Ectodermal cell (in vitro differentiated cells): ENCODE measurements at regions not wholly inside any gene's neighbourhood (a gene's known extent, or its start where the extent isn't known, plus 50 kb on each side); places are given as distances from the start of the nearest gene placed in this dataset.
"Not testable (repeated sequence)": the region's sequence is repeated elsewhere in the genome, so short reads cannot be mapped to it uniquely, and the experiment has no call there.

Source experiments
- H3K27ac ChIP-seq: 2 replicates; pipeline ENCODE4 v1.7.0; 2013; ENCODE audit warnings: mild to moderate bottlenecking, low read depth, low read length; ENCODE audit not compliant: insufficient read depth, poor library complexity, severe bottlenecking
- H3K27me3 ChIP-seq: 2 replicates; pipeline ENCODE4 v1.7.0; 2013; ENCODE audit warnings: mild to moderate bottlenecking, low read length; ENCODE audit not compliant: insufficient read depth, control insufficient read depth, poor library complexity, severe bottlenecking
- H3K36me3 ChIP-seq: one replicate; pipeline ENCODE4 v1.7.0; 2013; ENCODE audit warnings: low read length; ENCODE audit not compliant: control insufficient read depth, insufficient read depth
- H3K4me1 ChIP-seq: one replicate; pipeline ENCODE4 v1.7.0; 2013; ENCODE audit warnings: low read length; ENCODE audit not compliant: control insufficient read depth, insufficient read depth
- H3K4me3 ChIP-seq: 2 replicates; pipeline ENCODE4 v1.7.0; 2013; ENCODE audit warnings: low read depth, low read length, control low read depth; ENCODE audit not compliant: insufficient read depth
- H3K9me3 ChIP-seq: 2 replicates; pipeline ENCODE4 v1.7.0; 2013; ENCODE audit warnings: mild to moderate bottlenecking, low read length, moderate library complexity; ENCODE audit not compliant: control insufficient read depth
- WGBS, 2 experiments: methylation state at CpG; one replicate each; pipeline ENCODE4 v1.1.7; 2013; ENCODE audit warnings: missing lambda C conversion rate in 2 of 2; 5-methylcytosine and 5-hydroxymethylcytosine counted together

DNA sequence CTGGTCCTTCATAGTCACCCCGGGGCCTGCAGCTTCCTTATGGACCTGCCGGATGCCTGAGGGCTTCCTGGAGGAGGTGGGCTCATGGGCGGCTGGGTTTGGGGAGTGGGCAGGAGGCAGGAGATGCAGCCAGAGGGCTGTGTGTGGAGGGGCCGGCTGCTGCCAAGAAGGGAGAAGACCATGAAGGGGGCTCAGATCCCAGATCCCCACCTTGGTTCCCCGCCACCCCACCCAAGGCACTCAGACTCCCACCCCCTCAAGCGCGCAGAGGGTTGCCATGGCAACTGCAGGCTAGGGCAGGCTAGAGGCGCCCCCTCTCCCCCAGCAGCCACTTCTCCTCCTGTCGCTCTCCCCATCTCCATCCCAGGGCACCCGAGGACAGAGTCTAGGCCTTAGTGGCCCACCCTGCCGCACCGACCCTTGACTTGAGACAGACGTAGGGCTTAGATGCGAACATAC lies 104.5 kb downstream of the CRLF3 start:
- Histone ChIP-seq H3K36me3 (no peaks in the 10 kb centered on the region), H3K4me1 (no peaks in the 10 kb centered on the region), H3K4me3 (no peak overlapping the region), H3K27me3 (no peaks in the 10 kb centered on the region), H3K9me3 (no peaks in the 10 kb centered on the region), H3K27ac (no peak overlapping the region)
- WGBS, 2 experiments, result 92 to 93% methylated on average over 14 of the region's 14 CpGs

DNA sequence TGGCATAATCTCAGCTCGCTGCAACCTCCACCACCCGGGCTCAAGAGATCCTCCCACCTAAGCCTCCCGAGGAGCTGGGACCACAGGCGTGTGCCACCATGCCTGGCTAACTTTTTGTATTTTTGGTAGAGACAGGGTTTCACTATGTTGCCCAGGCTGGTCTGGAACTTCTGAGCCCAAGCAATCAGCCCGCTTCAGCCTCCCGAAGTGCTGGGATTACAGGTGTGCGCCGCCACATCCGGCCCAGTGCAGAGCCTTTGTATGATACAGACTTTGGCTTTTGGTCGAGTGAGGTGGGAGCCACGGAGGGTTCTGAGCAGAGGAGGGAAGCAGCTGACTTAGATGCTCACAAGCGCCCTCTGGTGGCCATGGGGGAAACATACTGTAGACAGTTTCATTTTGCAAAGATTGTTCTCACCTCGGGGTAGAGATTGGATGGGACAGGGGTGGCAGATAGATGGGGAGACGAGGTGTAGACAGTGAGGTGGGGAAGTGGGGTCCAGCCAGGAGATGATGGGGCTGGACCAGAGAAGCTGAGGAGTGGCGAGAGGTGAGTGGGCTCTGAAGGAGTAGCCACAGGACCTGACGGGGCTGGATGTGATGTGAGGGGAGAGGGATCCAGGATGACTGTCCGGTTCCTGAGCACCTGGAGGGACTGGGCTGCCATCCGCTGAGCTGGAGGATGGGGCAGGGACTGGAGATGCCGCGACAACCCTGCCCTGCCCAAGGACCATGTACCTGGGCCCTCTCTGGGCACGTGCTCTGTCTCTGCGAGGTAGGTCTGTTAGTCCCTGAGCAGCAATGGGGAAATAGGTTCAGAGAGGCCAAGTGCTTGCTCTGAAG lies 105.1 kb downstream of the CRLF3 start:
- H3K4me1 ChIP-seq, result not testable (repeated sequence)
- 83 to 89% methylated on average over 22 of the region's 22 CpGs for WGBS, 2 experiments

DNA sequence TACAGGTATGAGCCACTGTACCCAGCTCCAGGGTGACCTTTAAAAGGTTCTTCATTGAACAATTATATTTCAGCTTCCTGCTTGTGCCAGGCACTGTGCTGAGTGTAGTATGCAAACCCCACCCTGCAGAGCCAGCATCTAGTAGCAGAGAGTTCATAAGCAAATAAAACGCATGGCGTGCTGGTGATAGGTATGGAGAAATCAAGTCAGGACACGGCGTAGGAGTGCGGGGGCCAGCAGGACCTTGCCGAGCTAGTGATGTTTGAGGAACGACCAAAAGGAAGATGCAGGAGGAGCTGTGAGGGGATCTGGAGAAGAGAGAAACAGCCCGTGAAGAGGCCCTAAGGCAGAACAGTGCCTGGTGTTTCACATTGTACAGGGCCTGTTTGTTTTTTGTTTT lies 105.8 kb downstream of the CRLF3 start:
- not testable (repeated sequence) for H3K36me3 ChIP-seq, H3K27me3 ChIP-seq, H3K9me3 ChIP-seq, H3K27ac ChIP-seq, H3K4me3 ChIP-seq, H3K4me1 ChIP-seq
- 93 to 97% methylated on average over 8 of the region's 8 CpGs for WGBS, 2 experiments

More for the DNA sequence above, 105.1 kb downstream of the CRLF3 start:
- not testable (repeated sequence) for H3K36me3 ChIP-seq, H3K9me3 ChIP-seq, H3K4me3 ChIP-seq, H3K27ac ChIP-seq, H3K27me3 ChIP-seq

DNA sequence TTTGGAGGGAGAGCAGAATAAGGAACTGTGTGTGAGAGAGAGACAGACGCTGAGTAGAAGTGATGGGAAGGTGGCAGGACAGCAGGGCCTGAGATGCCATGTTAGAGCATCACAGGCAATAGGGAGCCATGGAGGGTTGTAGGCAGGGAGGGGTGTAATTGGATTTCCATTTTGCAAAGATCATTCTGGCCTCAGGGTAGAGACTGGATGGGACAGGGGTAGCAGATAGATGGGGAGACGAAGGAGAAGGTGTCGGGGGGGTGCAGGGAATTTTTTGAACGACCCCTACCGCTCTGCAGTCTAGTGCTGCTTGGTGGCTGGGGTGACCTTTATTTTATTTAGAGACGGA lies 106.4 kb downstream of the CRLF3 start:
- H3K4me3 ChIP-seq, H3K27me3 ChIP-seq, H3K4me1 ChIP-seq, H3K9me3 ChIP-seq, H3K36me3 ChIP-seq, H3K27ac ChIP-seq: not testable (repeated sequence)
- WGBS, 2 experiments, result 96 to 98% methylated on average over 5 of the region's 6 CpGs

DNA sequence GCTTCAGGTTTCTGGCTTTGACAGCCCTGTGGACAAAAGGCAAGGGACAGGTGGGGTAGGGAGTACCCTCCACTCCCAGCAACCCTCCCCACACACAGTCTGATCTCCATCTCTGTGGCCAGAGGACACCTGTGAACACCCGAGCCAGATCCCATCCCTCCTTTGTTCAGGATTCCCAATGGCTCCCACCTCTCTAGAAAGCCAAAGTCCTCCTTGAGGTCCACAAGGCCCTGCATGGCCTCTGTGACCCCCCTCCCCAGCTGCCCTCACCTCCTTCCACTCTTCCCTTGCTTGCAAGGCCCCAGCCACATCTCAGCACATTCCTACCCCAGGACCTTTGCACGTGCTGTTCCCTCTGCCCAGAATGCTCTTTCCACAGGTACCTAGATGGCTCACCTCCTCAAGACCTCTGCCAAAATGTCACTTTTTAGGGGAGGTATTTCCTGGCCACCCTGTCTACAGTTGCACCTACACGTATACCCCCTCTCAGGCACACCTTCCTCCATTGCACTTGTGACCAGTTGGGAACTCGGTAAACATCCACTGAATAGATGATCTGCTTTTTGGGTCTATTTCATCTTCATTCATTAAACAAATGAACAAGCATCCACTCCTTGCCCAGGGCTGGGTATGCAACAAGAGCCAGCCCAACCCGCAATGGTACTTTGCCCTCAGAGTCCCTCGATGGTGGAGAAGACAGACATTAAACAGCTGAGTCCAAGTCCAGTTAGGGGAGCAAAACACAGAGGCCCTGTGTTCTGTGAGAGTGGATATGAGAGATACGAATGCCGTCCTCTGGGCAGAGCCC lies 107.0 kb downstream of the CRLF3 start:
- WGBS, 2 experiments, result 90 to 94% methylated on average over 6 to 7 of the region's 8 CpGs
- H3K9me3 ChIP-seq, result no peaks in the 10 kb centered on the region
- no peaks in the 10 kb centered on the region for H3K4me1 ChIP-seq
- H3K27me3 ChIP-seq, result no peaks in the 10 kb centered on the region
- H3K36me3 ChIP-seq, result no peaks in the 10 kb centered on the region
- H3K27ac ChIP-seq, result no peak overlapping the region
- H3K4me3 ChIP-seq, result no peak overlapping the region

DNA sequence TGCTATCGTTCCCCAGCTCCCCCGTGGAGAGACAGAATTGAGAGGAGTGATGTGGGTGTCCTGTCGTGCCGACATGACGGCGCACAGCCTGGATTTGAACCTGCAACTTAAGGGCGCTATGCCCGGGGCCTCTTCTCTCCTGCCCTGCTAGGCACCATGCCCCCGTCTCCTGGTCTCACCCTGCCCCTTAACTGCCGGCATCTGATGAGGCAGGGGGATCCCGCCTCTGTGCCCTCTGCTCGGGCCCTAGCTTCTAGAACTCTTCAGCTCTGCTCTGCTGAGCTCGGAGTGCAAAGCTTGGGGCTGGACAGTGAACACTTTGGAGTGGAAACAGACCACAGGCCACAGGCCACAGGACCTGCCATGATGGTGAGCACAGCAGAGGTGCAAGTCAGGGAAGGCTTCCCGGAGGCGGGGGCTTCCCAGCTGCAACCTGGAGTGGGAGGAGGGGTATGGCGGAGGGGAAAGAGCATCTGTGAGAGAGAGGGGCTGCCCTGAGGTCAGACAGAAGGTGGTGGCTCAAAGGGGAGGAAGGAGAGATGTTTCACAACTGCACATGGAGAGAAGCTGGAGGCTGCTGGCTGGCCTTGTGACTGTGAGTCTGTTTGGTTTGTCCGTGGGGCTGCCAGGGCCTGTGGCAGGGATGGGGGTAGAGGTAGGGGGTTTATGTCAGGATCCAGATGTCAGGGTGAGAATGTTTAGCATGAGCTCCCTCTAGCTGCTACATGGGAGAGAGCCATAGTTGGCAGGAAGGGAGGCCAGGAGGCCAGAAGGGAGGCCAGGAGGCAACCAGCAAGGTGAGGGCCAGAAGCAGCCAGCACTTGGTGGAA lies 107.8 kb downstream of the CRLF3 start:
- Histone ChIP-seq H3K27ac (no peak overlapping the region), H3K9me3 (no peaks in the 10 kb centered on the region), H3K4me3 (no peak overlapping the region), H3K4me1 (no peaks in the 10 kb centered on the region), H3K27me3 (no peaks in the 10 kb centered on the region), H3K36me3 (no peaks in the 10 kb centered on the region)
- 86 to 87% methylated on average over 17 of the region's 17 CpGs for WGBS, 2 experiments

DNA sequence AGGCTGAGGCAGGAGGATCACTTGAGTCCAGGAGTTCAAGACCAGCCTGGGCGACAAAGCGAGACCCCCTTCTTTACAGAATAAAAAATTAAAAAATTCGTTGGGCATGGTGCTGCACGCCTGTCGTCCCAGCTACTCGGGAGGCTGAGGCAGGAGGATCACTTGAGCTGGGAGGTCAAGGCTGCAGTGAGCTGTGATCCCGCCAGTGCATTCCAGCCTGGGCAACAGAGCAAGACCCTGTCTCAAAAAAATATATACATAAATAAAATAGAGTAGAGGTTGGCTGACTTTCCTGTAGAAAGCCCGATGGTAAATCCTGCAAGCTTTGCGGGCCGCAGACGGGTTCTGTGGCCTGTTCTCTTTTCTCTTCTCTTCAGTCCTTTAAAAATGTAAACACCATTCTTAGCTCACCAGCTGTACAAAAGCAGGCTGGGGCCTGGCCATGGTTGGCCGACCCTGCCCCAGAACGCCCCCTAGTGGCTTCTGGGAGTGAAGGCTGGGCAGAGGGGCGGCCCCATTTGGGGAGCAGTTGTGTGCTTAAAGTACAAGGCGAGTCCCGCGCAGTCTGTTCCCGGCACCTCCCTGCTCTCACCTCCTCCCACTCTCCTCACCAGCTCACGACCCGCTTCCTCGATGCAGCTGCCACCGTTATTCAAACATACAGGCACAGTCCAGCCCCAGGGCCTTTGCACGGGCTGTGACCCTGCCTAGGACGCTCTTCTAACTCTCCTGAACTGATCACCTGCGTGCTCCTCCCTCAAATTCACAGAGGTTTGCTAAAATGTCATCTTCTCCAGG lies 109.5 kb downstream of the CRLF3 start:
- H3K4me3 ChIP-seq, H3K9me3 ChIP-seq, H3K36me3 ChIP-seq, H3K4me1 ChIP-seq, H3K27ac ChIP-seq, H3K27me3 ChIP-seq: not testable (repeated sequence)
- 81 to 82% methylated on average over 25 of the region's 25 CpGs for WGBS, 2 experiments

DNA sequence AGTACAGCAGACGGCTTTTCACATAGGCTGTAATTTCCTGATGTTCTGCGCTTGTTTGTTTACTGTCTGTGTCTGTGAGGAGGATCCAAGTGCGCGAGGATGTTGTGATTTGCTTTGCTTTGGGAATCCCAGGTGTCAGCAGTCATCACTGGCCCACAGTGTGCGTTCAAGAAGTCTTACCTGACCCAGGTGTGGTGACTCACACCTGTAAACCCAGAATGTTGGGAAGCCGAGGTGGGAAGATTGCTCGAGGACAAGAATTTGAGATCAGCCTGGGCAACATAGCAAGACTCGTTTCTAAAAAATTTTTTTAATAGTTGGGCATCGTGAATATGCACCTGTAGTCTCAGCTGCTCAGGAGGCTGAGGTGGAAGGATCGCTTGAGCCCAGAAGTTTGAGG lies 110.7 kb downstream of the CRLF3 start:
- not testable (repeated sequence) for H3K4me3 ChIP-seq, H3K27ac ChIP-seq, H3K4me1 ChIP-seq, H3K9me3 ChIP-seq, H3K27me3 ChIP-seq, H3K36me3 ChIP-seq
- WGBS, 2 experiments, result 94 to 96% methylated on average over 10 of the region's 10 CpGs

DNA sequence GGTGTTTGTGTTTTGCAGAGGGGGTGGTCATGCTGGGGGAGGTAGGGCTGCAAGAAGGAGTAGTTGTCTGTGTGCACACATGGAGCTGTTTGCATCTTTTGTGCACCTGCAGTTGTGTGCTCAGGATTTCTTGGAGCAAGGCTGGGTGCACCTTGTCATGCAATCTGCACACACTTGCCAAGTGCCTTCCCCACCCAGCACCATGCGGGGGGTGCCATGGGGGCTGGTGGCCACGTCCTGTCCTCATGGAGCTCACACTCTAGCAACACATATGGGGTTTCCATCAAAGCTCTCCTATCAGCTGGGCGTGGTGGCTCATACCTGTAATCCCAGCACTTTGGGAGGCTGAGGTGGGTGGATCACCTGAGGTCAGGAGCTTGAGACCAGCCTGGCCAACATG lies 111.6 kb downstream of the CRLF3 start:
- WGBS, 2 experiments, result 87 to 95% methylated on average over 3 of the region's 3 CpGs
- not testable (repeated sequence) for H3K4me3 ChIP-seq, H3K27ac ChIP-seq, H3K9me3 ChIP-seq, H3K27me3 ChIP-seq, H3K36me3 ChIP-seq, H3K4me1 ChIP-seq
